ENCODE measurements at regions not wholly inside any gene's neighbourhood (a gene's known extent, or its start where the extent isn't known, plus 50 kb on each side); places are given as distances from the start of the nearest gene placed in this dataset.
"Not testable (repeated sequence)": the region's sequence is repeated elsewhere in the genome, so short reads cannot be mapped to it uniquely, and the experiment has no call there.

- Histone ChIP-seq H3K36me3 (no peaks in the 10 kb centered on the region), H3K4me3 (no peak overlapping the region), H3K27me3 (no peaks in the 10 kb centered on the region), H3K4me1 (peaks cover 0 to 42% (median 17%) of the 10 kb centered on the region in 9 donors), H3K27ac (peak overlapping the region in 2 of 10 donors; percentile 17 to 32), H3K9me3 (no peaks in the 10 kb centered on the region)
- no peak for DNase-seq
- TF ChIP-seq CTCF (IDR thresholded peaks at IDR 0.05) = no peak
- intact Hi-C loops (cut with DNase I) = no loop called here
- 38 to 63% methylated on average over 1 of the region's 1 CpG for WGBS, 2 donors
- ATAC-seq = peak in 4 of 8 donors; percentile 35 to 74 (median 56)
These were observed 126.6 kb upstream of the SLC4A4 start for GRCh38 chr4:71212216-71212615.

GRCh38 chr4:71214578-71214977 lies 124.2 kb upstream of the SLC4A4 start:
- no peak for DNase-seq
- intact Hi-C loops (cut with DNase I) = no loop called here

GRCh38 chr4:71216316-71216959 lies 122.4 kb upstream of the SLC4A4 start:
- DNase-seq = no peak
- Histone ChIP-seq H3K27ac (no peak overlapping the region), H3K36me3 (no peaks in the 10 kb centered on the region), H3K4me1 (peaks cover 0 to 27% (median 7%) of the 10 kb centered on the region in 9 donors), H3K4me3 (no peak overlapping the region), H3K27me3 (no peaks in the 10 kb centered on the region), H3K9me3 (peaks cover 0 to 4% (median 0%) of the 10 kb centered on the region in 11 donors)
- intact Hi-C loops (cut with DNase I) = no loop called here
- no peak for ATAC-seq
- WGBS, 2 donors = 90% methylated on average over 5 of the region's 5 CpGs
- TF ChIP-seq CTCF (IDR thresholded peaks at IDR 0.05) = no peak

More at GRCh38 chr4:71214578-71214977, 124.2 kb upstream of the SLC4A4 start:
- Histone ChIP-seq H3K27me3 (no peaks in the 10 kb centered on the region), H3K27ac (no peak overlapping the region), H3K36me3 (no peaks in the 10 kb centered on the region), H3K4me1 (peaks cover 0 to 41% (median 12%) of the 10 kb centered on the region in 9 donors), H3K9me3 (no peaks in the 10 kb centered on the region), H3K4me3 (no peak overlapping the region)
- TF ChIP-seq CTCF (IDR thresholded peaks at IDR 0.05) = no peak
- ATAC-seq = no peak

GRCh38 chr4:71217688-71218087 lies 121.1 kb upstream of the SLC4A4 start:
- H3K27ac ChIP-seq = peak overlapping the region in 2 of 10 donors; percentile 5 to 34
- DNase-seq = no peak
- no peaks in the 10 kb centered on the region for H3K36me3 ChIP-seq
- peaks cover 0 to 17% (median 7%) of the 10 kb centered on the region in 9 donors for H3K4me1 ChIP-seq
- H3K9me3 ChIP-seq = peaks cover 0 to 4% (median 0%) of the 10 kb centered on the region in 11 donors
- intact Hi-C loops (cut with DNase I) = no loop called here
- TF ChIP-seq CTCF (IDR thresholded peaks at IDR 0.05) = no peak
- no peaks in the 10 kb centered on the region for H3K27me3 ChIP-seq
- no peak overlapping the region for H3K4me3 ChIP-seq
- peak in 2 of 8 donors; percentile 35 to 41 for ATAC-seq

GRCh38 chr4:71220848-71221247 lies 118.0 kb upstream of the SLC4A4 start:
- DNase-seq, H3K36me3 ChIP-seq, H3K9me3 ChIP-seq, H3K27me3 ChIP-seq, H3K27ac ChIP-seq, H3K4me3 ChIP-seq, ATAC-seq: not testable (repeated sequence)
- intact Hi-C loops (cut with DNase I) = loop anchor here in 1 of 10 donors (10.0 kb wide), 1 partner anchor 324 kb away; no protein-coding TSS in a partner anchor
- 89 to 95% methylated on average over 4 of the region's 4 CpGs for WGBS, 2 donors
- peaks cover 0 to 17% (median 7%) of the 10 kb centered on the region in 9 donors for H3K4me1 ChIP-seq
